ENCODE measurements at regions not wholly inside any gene's neighbourhood (a gene's known extent, or its start where the extent isn't known, plus 50 kb on each side); places are given as distances from the start of the nearest gene placed in this dataset.
"Not testable (repeated sequence)": the region's sequence is repeated elsewhere in the genome, so short reads cannot be mapped to it uniquely, and the experiment has no call there.

DNA sequence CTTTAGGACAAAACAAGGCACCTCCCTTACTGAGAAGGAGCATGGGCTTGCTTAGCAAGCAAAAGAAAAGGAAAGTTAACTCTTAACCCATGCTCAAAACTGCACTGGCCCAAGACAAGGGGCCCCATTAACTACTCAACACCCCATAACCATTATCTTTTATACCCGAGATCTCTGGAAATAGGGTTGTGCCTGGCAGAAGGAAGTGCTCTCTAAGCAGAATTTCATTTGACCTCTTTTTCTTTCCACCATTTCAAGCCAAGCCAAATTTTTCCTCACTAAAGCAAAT is 167.2 kb downstream of the RASEF start:
- Mint-ChIP-seq H3K4me3 (no peak overlapping the region), H3K9me3 (peaks cover 3% of the 10 kb centered on the region), H3K4me1 (no peaks in the 10 kb centered on the region), H3K27me3 (ENCODE audit: low read depth) (no peaks in the 10 kb centered on the region), H3K27ac (ENCODE audit: unreplicated experiment) (no peak overlapping the region), H3K36me3 (ENCODE audit: low read depth) (no peaks in the 10 kb centered on the region)
- no peak for DNase-seq (ENCODE audit: low read depth, low spot score)
- TF ChIP-seq, protein P1, sequence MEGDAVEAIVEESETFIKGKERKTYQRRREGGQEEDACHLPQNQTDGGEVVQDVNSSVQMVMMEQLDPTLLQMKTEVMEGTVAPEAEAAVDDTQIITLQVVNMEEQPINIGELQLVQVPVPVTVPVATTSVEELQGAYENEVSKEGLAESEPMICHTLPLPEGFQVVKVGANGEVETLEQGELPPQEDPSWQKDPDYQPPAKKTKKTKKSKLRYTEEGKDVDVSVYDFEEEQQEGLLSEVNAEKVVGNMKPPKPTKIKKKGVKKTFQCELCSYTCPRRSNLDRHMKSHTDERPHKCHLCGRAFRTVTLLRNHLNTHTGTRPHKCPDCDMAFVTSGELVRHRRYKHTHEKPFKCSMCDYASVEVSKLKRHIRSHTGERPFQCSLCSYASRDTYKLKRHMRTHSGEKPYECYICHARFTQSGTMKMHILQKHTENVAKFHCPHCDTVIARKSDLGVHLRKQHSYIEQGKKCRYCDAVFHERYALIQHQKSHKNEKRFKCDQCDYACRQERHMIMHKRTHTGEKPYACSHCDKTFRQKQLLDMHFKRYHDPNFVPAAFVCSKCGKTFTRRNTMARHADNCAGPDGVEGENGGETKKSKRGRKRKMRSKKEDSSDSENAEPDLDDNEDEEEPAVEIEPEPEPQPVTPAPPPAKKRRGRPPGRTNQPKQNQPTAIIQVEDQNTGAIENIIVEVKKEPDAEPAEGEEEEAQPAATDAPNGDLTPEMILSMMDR (conservative IDR thresholded peaks at IDR 0.05): no peak

DNA sequence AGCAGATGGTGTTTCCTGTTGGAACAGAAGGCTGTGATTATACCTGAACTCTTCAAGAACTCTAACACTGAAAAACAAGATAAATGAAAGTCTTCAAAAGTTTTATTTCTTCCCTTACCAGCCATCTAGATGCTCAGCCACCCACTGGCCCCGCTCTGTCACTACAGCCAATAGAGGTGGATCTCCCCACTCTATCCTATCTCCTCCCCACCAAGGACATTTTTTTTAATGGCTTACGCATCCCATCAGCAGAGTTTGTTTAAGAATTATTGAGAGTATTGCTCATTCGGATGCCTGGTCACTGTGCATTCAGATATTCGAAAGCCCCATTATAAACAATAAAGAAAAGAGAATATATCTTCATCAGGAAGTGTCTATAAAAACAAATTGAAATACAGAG is 159.4 kb downstream of the RASEF start:
- Mint-ChIP-seq H3K27ac (ENCODE audit: unreplicated experiment) (no peak overlapping the region), H3K9me3 (peaks cover 3% of the 10 kb centered on the region), H3K4me3 (no peak overlapping the region), H3K4me1 (no peaks in the 10 kb centered on the region), H3K36me3 (ENCODE audit: low read depth) (no peaks in the 10 kb centered on the region), H3K27me3 (ENCODE audit: low read depth) (no peaks in the 10 kb centered on the region)
- no peak for DNase-seq (ENCODE audit: low read depth, low spot score)
- TF ChIP-seq, protein P1 (conservative IDR thresholded peaks at IDR 0.05): peak; percentile 31

DNA sequence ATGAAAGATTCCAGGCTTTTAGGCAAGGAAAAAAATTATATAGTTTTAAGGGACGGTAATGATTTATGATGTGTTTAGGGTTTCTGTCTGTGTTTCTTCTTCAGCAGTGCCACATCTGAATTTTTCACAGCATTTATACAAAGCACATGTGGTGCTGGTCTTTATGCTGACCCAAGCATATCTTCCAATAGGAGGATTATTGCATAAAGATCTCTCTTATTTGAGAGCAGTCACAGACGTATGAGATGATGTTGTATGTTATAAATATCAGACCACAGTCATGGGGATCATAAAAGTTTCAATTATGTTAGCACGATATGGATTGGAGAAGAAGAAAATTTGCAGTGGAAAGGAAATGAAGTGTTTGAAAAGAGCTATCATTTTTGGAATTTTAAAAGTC is 150.9 kb downstream of the RASEF start:
- DNase-seq (ENCODE audit: low read depth, low spot score): no peak
- H3K27me3 Mint-ChIP-seq (ENCODE audit: low read depth): peaks cover 3% of the 10 kb centered on the region
- no peaks in the 10 kb centered on the region for H3K4me1 Mint-ChIP-seq
- TF ChIP-seq, protein P1 (conservative IDR thresholded peaks at IDR 0.05): no peak
- H3K9me3 Mint-ChIP-seq: peaks cover 13% of the 10 kb centered on the region
- H3K36me3 Mint-ChIP-seq (ENCODE audit: low read depth): peaks cover 10% of the 10 kb centered on the region
- H3K4me3 Mint-ChIP-seq: no peak overlapping the region
- H3K27ac Mint-ChIP-seq (ENCODE audit: unreplicated experiment): no peak overlapping the region

DNA sequence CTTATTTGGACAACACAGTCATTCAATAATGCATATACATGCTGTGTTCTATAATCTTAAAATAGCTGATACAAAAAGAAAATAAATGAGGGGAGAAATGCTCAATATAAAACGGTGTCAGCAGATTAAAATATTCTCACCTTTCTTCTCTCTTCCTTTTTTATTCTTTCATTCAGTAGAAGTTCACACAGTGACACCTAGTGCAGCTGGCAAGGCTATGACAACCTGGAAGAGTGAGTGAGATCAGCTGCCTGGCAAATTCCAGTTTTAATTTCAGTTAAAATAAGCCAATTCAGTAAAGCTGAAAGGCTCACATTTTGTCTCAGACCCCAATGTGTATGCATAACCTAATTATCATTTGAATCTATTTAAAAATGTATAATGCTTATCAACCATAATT is 150.3 kb downstream of the RASEF start:
- Mint-ChIP-seq H3K27me3 (ENCODE audit: low read depth) (peaks cover 3% of the 10 kb centered on the region), H3K9me3 (peaks cover 16% of the 10 kb centered on the region), H3K27ac (ENCODE audit: unreplicated experiment) (no peak overlapping the region), H3K4me3 (no peak overlapping the region), H3K36me3 (ENCODE audit: low read depth) (peaks cover 13% of the 10 kb centered on the region), H3K4me1 (no peaks in the 10 kb centered on the region)
- TF ChIP-seq, protein P1 (conservative IDR thresholded peaks at IDR 0.05): no peak
- no peak for DNase-seq (ENCODE audit: low read depth, low spot score)

DNA sequence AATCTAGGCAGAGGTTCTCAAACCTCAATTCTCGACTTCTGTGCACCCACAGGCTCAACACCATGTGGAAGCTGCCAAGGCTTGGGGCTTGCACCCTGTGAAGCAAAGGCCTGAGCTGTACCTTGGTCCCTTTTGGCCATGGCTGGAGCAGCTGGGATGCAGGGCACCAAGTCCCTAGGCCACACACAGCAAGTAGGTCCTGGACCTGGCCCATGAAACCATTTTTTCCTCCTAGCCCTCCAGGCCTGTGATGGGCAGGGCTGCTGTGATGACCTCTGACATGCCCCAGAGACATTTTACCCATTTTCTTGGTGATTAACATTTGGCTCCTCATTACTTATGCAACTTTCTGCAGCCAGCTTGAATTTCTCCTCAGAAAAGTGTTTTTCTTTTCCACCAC is 146.7 kb downstream of the RASEF start:
- H3K27ac Mint-ChIP-seq (ENCODE audit: unreplicated experiment); H3K4me1 Mint-ChIP-seq; H3K27me3 Mint-ChIP-seq (ENCODE audit: low read depth); DNase-seq (ENCODE audit: low read depth, low spot score); H3K4me3 Mint-ChIP-seq: not testable (repeated sequence)
- peaks cover 13% of the 10 kb centered on the region for H3K36me3 Mint-ChIP-seq (ENCODE audit: low read depth)
- H3K9me3 Mint-ChIP-seq: peaks cover 16% of the 10 kb centered on the region

DNA sequence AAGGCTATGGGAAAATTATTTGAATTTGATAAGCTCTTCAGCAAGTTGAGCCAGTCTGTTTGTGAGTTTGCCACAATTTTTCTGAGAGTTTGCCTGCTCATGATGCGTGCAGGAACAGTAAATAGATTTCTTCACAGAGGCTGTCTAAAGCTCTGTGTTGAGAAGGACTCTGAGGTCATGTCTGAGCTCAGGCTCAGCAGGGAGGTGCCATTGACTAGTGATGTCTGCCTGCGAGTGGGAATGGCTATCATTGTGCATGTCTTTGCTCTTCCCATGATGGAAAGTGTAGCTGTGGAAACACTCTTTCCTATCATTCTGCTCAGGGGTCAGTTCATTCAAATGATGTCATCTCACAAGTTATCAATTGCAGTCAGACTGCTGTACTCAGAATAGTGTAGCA is 142.8 kb downstream of the RASEF start:
- DNase-seq (ENCODE audit: low read depth, low spot score): no peak
- H3K27me3 Mint-ChIP-seq (ENCODE audit: low read depth): no peaks in the 10 kb centered on the region
- H3K27ac Mint-ChIP-seq (ENCODE audit: unreplicated experiment): no peak overlapping the region
- peaks cover 13% of the 10 kb centered on the region for H3K4me1 Mint-ChIP-seq
- peaks cover 13% of the 10 kb centered on the region for H3K9me3 Mint-ChIP-seq
- TF ChIP-seq, protein P1 (conservative IDR thresholded peaks at IDR 0.05): no peak
- H3K4me3 Mint-ChIP-seq: no peak overlapping the region
- peaks cover 13% of the 10 kb centered on the region for H3K36me3 Mint-ChIP-seq (ENCODE audit: low read depth)

Measured in neural crest cell (in vitro differentiated cells).